BLaER1 treated with 17β-estradiol and CSF1 and Interleukin-3, amounts not matched to agents 10 nM and 100 nM (cell line): ENCODE measurements at regions not wholly inside any gene's neighbourhood (a gene's known extent, or its start where the extent isn't known, plus 50 kb on each side); places are given as distances from the start of the nearest gene placed in this dataset.

Source experiments
- H3K27ac ChIP-seq, 11 experiments: shearing (Covaris generic); formaldehyde crosslinking; 2 replicates each; pipeline ENCODE4 v1.8.1; 2022
- H3K27me3 ChIP-seq, 11 experiments: shearing (Covaris generic); formaldehyde crosslinking; 2 replicates each; pipeline ENCODE4 v1.8.1; 2022
- H3K36me3 ChIP-seq, 11 experiments: shearing (Covaris generic); formaldehyde crosslinking; 2 replicates each; pipeline ENCODE4 v1.8.1; 2022
- H3K4me1 ChIP-seq, 10 experiments: shearing (Covaris generic); formaldehyde crosslinking; 2 replicates each; pipeline ENCODE4 v1.8.1; 2022
- H3K4me2 ChIP-seq, 11 experiments: shearing (Covaris generic); formaldehyde crosslinking; 2 replicates each; pipeline ENCODE4 v1.8.1; 2022
- H3K4me3 ChIP-seq, 10 experiments: shearing (Covaris generic); formaldehyde crosslinking; 2 replicates each; pipeline ENCODE4 v1.8.1; 2022
- H3K9ac ChIP-seq, 11 experiments: shearing (Covaris generic); formaldehyde crosslinking; 2 replicates each; pipeline ENCODE4 v1.8.1; 2022
- H3K9me3 ChIP-seq, 11 experiments: shearing (Covaris generic); formaldehyde crosslinking; replicated peaks in 1 of 11; 2 replicates each; pipeline ENCODE4 v1.8.1; 2022
- H4K20me1 ChIP-seq, 11 experiments: shearing (Covaris generic); formaldehyde crosslinking; 2 replicates each; pipeline ENCODE4 v1.8.1; 2022
- Cebpa-rat ChIP-seq, 11 experiments: shearing (Covaris generic); IDR thresholded peaks; 2 replicates each; pipeline ENCODE4 v1.8.1; 2022

- Histone ChIP-seq H3K4me2 (no peak overlapping the region), H3K4me1 (no peaks in the 10 kb centered on the region), H3K9me3 (no peaks in the 10 kb centered on the region; a peak in 1 of 22 replicates), H3K4me3 (no peak overlapping the region), H4K20me1 (no peaks in the 10 kb centered on the region), H3K9ac (no peak overlapping the region), H3K27ac (no peak overlapping the region), H3K36me3 (no peaks in the 10 kb centered on the region), H3K27me3 (no peaks in the 10 kb centered on the region)
- TF ChIP-seq Cebpa-rat (IDR thresholded peaks at IDR 0.05), result no peak
These were observed 1031.6 kb downstream of the SLITRK1 start for GRCh38 chr13:82850644-82851043.

GRCh38 chr13:82848766-82849165, 1033.5 kb downstream of the SLITRK1 start:
- H3K9me3 ChIP-seq, result no peaks in the 10 kb centered on the region; a peak in 1 of 22 replicates
- no peak overlapping the region for H3K4me3 ChIP-seq
- H3K4me1 ChIP-seq, result no peaks in the 10 kb centered on the region
- H3K27me3 ChIP-seq, result no peaks in the 10 kb centered on the region
- H4K20me1 ChIP-seq, result no peaks in the 10 kb centered on the region
- H3K9ac ChIP-seq, result no peak overlapping the region
- no peaks in the 10 kb centered on the region for H3K36me3 ChIP-seq
- no peak overlapping the region for H3K27ac ChIP-seq
- no peak for TF ChIP-seq Cebpa-rat (IDR thresholded peaks at IDR 0.05)
- H3K4me2 ChIP-seq, result no peak overlapping the region

- H3K9me3 ChIP-seq, result no peaks in the 10 kb centered on the region; a peak in 1 of 22 replicates
- no peak overlapping the region for H3K9ac ChIP-seq
- H3K27me3 ChIP-seq, result no peaks in the 10 kb centered on the region
- no peak overlapping the region for H3K4me2 ChIP-seq
- no peak overlapping the region for H3K4me3 ChIP-seq
- no peak for TF ChIP-seq Cebpa-rat (IDR thresholded peaks at IDR 0.05)
- no peaks in the 10 kb centered on the region for H3K36me3 ChIP-seq
- H4K20me1 ChIP-seq, result no peaks in the 10 kb centered on the region
- no peaks in the 10 kb centered on the region for H3K4me1 ChIP-seq
- H3K27ac ChIP-seq, result no peak overlapping the region
These were observed 1034.7 kb downstream of the SLITRK1 start for GRCh38 chr13:82847595-82847994.

GRCh38 chr13:82833923-82834322, 1048.4 kb downstream of the SLITRK1 start:
- Histone ChIP-seq H4K20me1 (no peaks in the 10 kb centered on the region), H3K4me1 (no peaks in the 10 kb centered on the region), H3K27me3 (no peaks in the 10 kb centered on the region), H3K4me2 (no peak overlapping the region), H3K27ac (no peak overlapping the region), H3K4me3 (no peak overlapping the region), H3K36me3 (no peaks in the 10 kb centered on the region), H3K9me3 (peaks cover 0 to 5% (median 0%) of the 10 kb centered on the region in 11 experiments; a peak in 4 of 22 replicates), H3K9ac (no peak overlapping the region)
- no peak for TF ChIP-seq Cebpa-rat (IDR thresholded peaks at IDR 0.05)

- Histone ChIP-seq H4K20me1 (no peaks in the 10 kb centered on the region), H3K9me3 (peaks cover 0 to 7% (median 0%) of the 10 kb centered on the region in 11 experiments; a peak in 4 of 22 replicates), H3K4me3 (no peak overlapping the region), H3K9ac (no peak overlapping the region), H3K27ac (no peak overlapping the region), H3K27me3 (no peaks in the 10 kb centered on the region), H3K4me1 (no peaks in the 10 kb centered on the region), H3K36me3 (no peaks in the 10 kb centered on the region), H3K4me2 (no peak overlapping the region)
- no peak for TF ChIP-seq Cebpa-rat (IDR thresholded peaks at IDR 0.05)
These were observed 1053.2 kb downstream of the SLITRK1 start for GRCh38 chr13:82829040-82829439.

- Histone ChIP-seq H3K9me3 (peaks cover 0 to 7% (median 0%) of the 10 kb centered on the region in 11 experiments; a peak in 4 of 22 replicates), H3K27ac (no peak overlapping the region), H3K4me3 (no peak overlapping the region), H3K4me2 (no peak overlapping the region), H3K36me3 (no peaks in the 10 kb centered on the region), H3K9ac (no peak overlapping the region), H4K20me1 (no peaks in the 10 kb centered on the region), H3K27me3 (no peaks in the 10 kb centered on the region), H3K4me1 (no peaks in the 10 kb centered on the region)
- no peak for TF ChIP-seq Cebpa-rat (IDR thresholded peaks at IDR 0.05)
These were observed 1054.5 kb downstream of the SLITRK1 start for GRCh38 chr13:82827724-82828123.

GRCh38 chr13:82822935-82823334, 1059.3 kb downstream of the SLITRK1 start:
- Histone ChIP-seq H3K4me1 (no peaks in the 10 kb centered on the region), H3K9me3 (no peaks in the 10 kb centered on the region), H3K27me3 (no peaks in the 10 kb centered on the region), H3K36me3 (no peaks in the 10 kb centered on the region), H3K4me2 (no peak overlapping the region), H3K4me3 (no peak overlapping the region), H4K20me1 (no peaks in the 10 kb centered on the region), H3K9ac (no peak overlapping the region), H3K27ac (no peak overlapping the region)
- TF ChIP-seq Cebpa-rat (IDR thresholded peaks at IDR 0.05), result no peak

- H3K36me3 ChIP-seq, result no peaks in the 10 kb centered on the region
- no peaks in the 10 kb centered on the region for H3K4me1 ChIP-seq
- H4K20me1 ChIP-seq, result no peaks in the 10 kb centered on the region
- no peaks in the 10 kb centered on the region for H3K27me3 ChIP-seq
- no peak overlapping the region for H3K4me3 ChIP-seq
- H3K9me3 ChIP-seq, result peaks cover 0 to 21% (median 5%) of the 10 kb centered on the region in 11 experiments; a peak in 9 of 22 replicates
- no peak overlapping the region for H3K27ac ChIP-seq
- H3K9ac ChIP-seq, result no peak overlapping the region
- H3K4me2 ChIP-seq, result no peak overlapping the region
- no peak for TF ChIP-seq Cebpa-rat (IDR thresholded peaks at IDR 0.05)
These were observed 1065.1 kb downstream of the SLITRK1 start for GRCh38 chr13:82817133-82817532.

- Histone ChIP-seq H4K20me1 (no peaks in the 10 kb centered on the region), H3K9ac (no peak overlapping the region), H3K9me3 (peaks cover 0 to 21% (median 5%) of the 10 kb centered on the region in 11 experiments; a peak in 9 of 22 replicates), H3K4me2 (no peak overlapping the region), H3K4me3 (no peak overlapping the region), H3K27ac (no peak overlapping the region), H3K36me3 (no peaks in the 10 kb centered on the region), H3K4me1 (no peaks in the 10 kb centered on the region), H3K27me3 (no peaks in the 10 kb centered on the region)
- no peak for TF ChIP-seq Cebpa-rat (IDR thresholded peaks at IDR 0.05)
These were observed 1066.5 kb downstream of the SLITRK1 start for GRCh38 chr13:82815791-82816190.

- Histone ChIP-seq H3K27ac (no peak overlapping the region), H3K4me2 (no peak overlapping the region), H3K9ac (no peak overlapping the region), H3K36me3 (no peaks in the 10 kb centered on the region), H3K4me1 (no peaks in the 10 kb centered on the region), H3K9me3 (peaks cover 0 to 3% (median 0%) of the 10 kb centered on the region in 11 experiments; a peak in 2 of 22 replicates), H3K4me3 (no peak overlapping the region), H3K27me3 (no peaks in the 10 kb centered on the region), H4K20me1 (no peaks in the 10 kb centered on the region)
- no peak for TF ChIP-seq Cebpa-rat (IDR thresholded peaks at IDR 0.05)
These were observed 1078.9 kb downstream of the SLITRK1 start for GRCh38 chr13:82803341-82803740.
